Transverse colon (tissue), 4 donors: ENCODE measurements at regions not wholly inside any gene's neighbourhood (a gene's known extent, or its start where the extent isn't known, plus 50 kb on each side); places are given as distances from the start of the nearest gene placed in this dataset.
"Not testable (repeated sequence)": the region's sequence is repeated elsewhere in the genome, so short reads cannot be mapped to it uniquely, and the experiment has no call there.

ENCODE experiments used
- DNase-seq: peaks from one replicate; pipeline ENCODE4 v3.0.0-alpha.2; 2019
- H3K27ac ChIP-seq, 4 donors: fragments of 200-600 bp; sonication (generic); 2 replicates each; pipeline ENCODE4 v1.5.1; 2016 to 2018; ENCODE audit warnings: inconsistent platforms in 4 of 4
- H3K27me3 ChIP-seq: fragments of 200-600 bp; sonication (generic); 2 replicates; pipeline ENCODE4 v1.5.1; 2017; ENCODE audit warnings: inconsistent platforms
- H3K36me3 ChIP-seq, 4 donors: fragments of 200-600 bp; sonication (generic); 2 replicates each; pipeline ENCODE4 v1.5.1; 2017 to 2019; ENCODE audit warnings: inconsistent platforms in 4 of 4
- H3K4me1 ChIP-seq, 4 donors: fragments of 200-600 bp; sonication (generic); 2 replicates each; pipeline ENCODE4 v1.5.1; 2017 to 2020; ENCODE audit warnings: inconsistent platforms in 4 of 4
- H3K4me3 ChIP-seq, 4 donors: fragments of 200-600 bp; sonication (generic); 1 replicate in 1 of 4; 2 replicates in 3 of 4; pipeline versions ENCODE4 v1.5.1 to v1.6.1; 2017 to 2019; ENCODE audit warnings: inconsistent platforms in 4 of 4
- H3K9me3 ChIP-seq, 2 donors: fragments of 200-600 bp; sonication (generic); 2 replicates each; pipeline ENCODE4 v1.5.1; 2017 to 2019; ENCODE audit warnings: inconsistent platforms in 2 of 2
- EP300 ChIP-seq: sonication (generic); formaldehyde crosslinking; IDR thresholded peaks from one replicate; pipeline ENCODE4 v1.6.1; 2017; ENCODE audit warnings: antibody characterized with exemption, low read depth
- POLR2A ChIP-seq: fragments of 450-650 bp; IDR thresholded peaks from one replicate; pipeline ENCODE4 v1.6.1; 2016; ENCODE audit warnings: antibody characterized with exemption, mild to moderate bottlenecking, moderate library complexity
- POLR2AphosphoS5 ChIP-seq, 3 donors: sonication (generic); formaldehyde crosslinking; IDR thresholded peaks; one replicate each; pipeline ENCODE4 v1.6.1; 2016; ENCODE audit warnings: antibody characterized with exemption in 3 of 3
- WGBS, 2 donors: methylation state at CpG; one replicate each; pipeline ENCODE4 v1.1.5; 2018; ENCODE audit warnings: low coverage in 1 of 2; 5-methylcytosine and 5-hydroxymethylcytosine counted together
- in situ Hi-C, 4 donors: fragments of 200-750 bp; cut with MboI; loops; one replicate each; pipeline versions ENCODE4 v1.15.0 to v1.15.1; 2017; ENCODE audit warnings: low sequenced_read_pairs in 3 of 4, low pct_ligation_motif_present in 1 of 4, low pct_unique_long_range_greater_than_20kb in 1 of 4
- intact Hi-C: fragments of 100-400 bp; cut with DNase I; formaldehyde crosslinking; loops from one replicate; pipeline ENCODE4 v1.15.1; 2023; ENCODE audit warnings: low total_unique reads
- TF ChIP-seq, protein P1 (sequence below), 5 experiments: fragments of 200-600 bp in 3 of 5; fragments of 450-650 bp in 2 of 5; sonication (generic) in 3 of 5; IDR thresholded peaks; 1 replicate in 2 of 5; 2 replicates in 3 of 5; pipeline ENCODE4 v1.5.1; 2016 to 2017; ENCODE audit warnings: antibody characterized with exemption in 5 of 5, inconsistent platforms in 3 of 5, mild to moderate bottlenecking in 2 of 5, moderate library complexity in 1 of 5

DNA sequence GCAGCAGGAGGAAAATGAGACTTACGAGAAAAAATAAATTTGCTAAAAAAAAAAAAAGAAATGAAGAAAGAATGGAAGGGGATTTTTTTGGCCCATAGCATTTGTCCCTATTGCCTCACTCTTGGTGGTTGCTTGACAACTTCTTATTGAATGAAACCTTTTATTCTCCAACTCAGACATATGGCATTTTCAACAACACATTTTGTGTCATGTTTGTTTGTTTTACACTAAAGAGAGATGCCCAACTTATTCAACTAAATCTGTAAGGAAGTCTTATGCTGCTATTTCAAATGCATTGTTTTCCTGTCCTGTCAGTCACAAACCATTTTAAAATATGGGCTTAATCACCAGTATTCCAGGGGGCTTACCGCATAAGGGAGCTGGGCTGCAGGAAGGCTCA is 409.1 kb upstream of the TENM3 start:
- no peak for DNase-seq
- TF ChIP-seq POLR2AphosphoS5 (IDR thresholded peaks at IDR 0.05) = no peak
- TF ChIP-seq, protein P1, sequence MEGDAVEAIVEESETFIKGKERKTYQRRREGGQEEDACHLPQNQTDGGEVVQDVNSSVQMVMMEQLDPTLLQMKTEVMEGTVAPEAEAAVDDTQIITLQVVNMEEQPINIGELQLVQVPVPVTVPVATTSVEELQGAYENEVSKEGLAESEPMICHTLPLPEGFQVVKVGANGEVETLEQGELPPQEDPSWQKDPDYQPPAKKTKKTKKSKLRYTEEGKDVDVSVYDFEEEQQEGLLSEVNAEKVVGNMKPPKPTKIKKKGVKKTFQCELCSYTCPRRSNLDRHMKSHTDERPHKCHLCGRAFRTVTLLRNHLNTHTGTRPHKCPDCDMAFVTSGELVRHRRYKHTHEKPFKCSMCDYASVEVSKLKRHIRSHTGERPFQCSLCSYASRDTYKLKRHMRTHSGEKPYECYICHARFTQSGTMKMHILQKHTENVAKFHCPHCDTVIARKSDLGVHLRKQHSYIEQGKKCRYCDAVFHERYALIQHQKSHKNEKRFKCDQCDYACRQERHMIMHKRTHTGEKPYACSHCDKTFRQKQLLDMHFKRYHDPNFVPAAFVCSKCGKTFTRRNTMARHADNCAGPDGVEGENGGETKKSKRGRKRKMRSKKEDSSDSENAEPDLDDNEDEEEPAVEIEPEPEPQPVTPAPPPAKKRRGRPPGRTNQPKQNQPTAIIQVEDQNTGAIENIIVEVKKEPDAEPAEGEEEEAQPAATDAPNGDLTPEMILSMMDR (IDR thresholded peaks at IDR 0.05) = no peak
- TF ChIP-seq POLR2A = no peak
- TF ChIP-seq EP300 = no peak

GRCh38 chr4:181835348-181835747 is 407.9 kb upstream of the TENM3 start:
- no peak overlapping the region for H3K4me3 ChIP-seq
- TF ChIP-seq, protein P1 (IDR thresholded peaks at IDR 0.05) = no peak
- TF ChIP-seq EP300 (no peak), POLR2A (no peak), POLR2AphosphoS5 (IDR thresholded peaks at IDR 0.05) (no peak)
- H3K36me3 ChIP-seq = no peaks in the 10 kb centered on the region
- no peak overlapping the region for H3K27ac ChIP-seq
- in situ Hi-C loops (no loop called here), intact Hi-C loops (no loop called here)
- H3K27me3 ChIP-seq = no peaks in the 10 kb centered on the region
- DNase-seq = no peak
- WGBS, 2 donors = 75 to 86% methylated on average over 5 of the region's 5 CpGs
- H3K9me3 ChIP-seq = peaks cover 0 to 4% of the 10 kb centered on the region in 2 donors
- H3K4me1 ChIP-seq = no peaks in the 10 kb centered on the region

More for the DNA sequence above, 409.1 kb upstream of the TENM3 start:
- no peaks in the 10 kb centered on the region for H3K9me3 ChIP-seq
- H3K36me3 ChIP-seq = no peaks in the 10 kb centered on the region
- H3K4me1 ChIP-seq = no peaks in the 10 kb centered on the region
- intact Hi-C loops = no loop called here
- in situ Hi-C loops = no loop called here
- 80 to 82% methylated on average over 1 to 2 of the region's 2 CpGs for WGBS, 2 donors
- no peak overlapping the region for H3K27ac ChIP-seq
- no peak overlapping the region for H3K4me3 ChIP-seq
- no peaks in the 10 kb centered on the region for H3K27me3 ChIP-seq

DNA sequence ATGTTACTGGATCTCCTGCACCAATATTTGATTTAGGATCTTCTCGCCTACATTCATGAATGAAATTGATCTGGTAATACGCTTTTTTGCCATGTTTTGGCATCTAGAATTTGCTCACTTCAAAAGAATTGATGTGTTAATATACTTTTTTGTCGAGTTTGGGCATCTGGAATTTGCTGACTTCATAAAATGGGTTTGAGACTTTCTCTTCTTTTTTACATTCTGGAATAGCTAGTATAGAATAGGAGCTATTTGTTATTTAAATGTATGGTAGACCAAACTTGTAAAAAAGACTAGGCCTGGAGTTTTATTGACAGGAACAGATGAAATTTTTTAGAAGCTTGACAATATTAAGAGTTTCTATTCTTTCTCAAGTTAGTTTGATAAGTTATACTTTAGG is 404.9 kb upstream of the TENM3 start:
- no peak overlapping the region for H3K4me3 ChIP-seq
- in situ Hi-C loops = no loop called here
- no peaks in the 10 kb centered on the region for H3K36me3 ChIP-seq
- TF ChIP-seq, protein P1 (IDR thresholded peaks at IDR 0.05) = no peak
- TF ChIP-seq POLR2AphosphoS5 (IDR thresholded peaks at IDR 0.05) = no peak
- no peak for TF ChIP-seq EP300
- no peak for TF ChIP-seq POLR2A
- intact Hi-C loops = no loop called here
- no peak overlapping the region for H3K27ac ChIP-seq
- H3K27me3 ChIP-seq = no peaks in the 10 kb centered on the region
- DNase-seq = no peak
- no peaks in the 10 kb centered on the region for H3K4me1 ChIP-seq
- 84 to 86% methylated on average over 3 of the region's 3 CpGs for WGBS, 2 donors
- peaks cover 0 to 4% of the 10 kb centered on the region in 2 donors for H3K9me3 ChIP-seq

DNA sequence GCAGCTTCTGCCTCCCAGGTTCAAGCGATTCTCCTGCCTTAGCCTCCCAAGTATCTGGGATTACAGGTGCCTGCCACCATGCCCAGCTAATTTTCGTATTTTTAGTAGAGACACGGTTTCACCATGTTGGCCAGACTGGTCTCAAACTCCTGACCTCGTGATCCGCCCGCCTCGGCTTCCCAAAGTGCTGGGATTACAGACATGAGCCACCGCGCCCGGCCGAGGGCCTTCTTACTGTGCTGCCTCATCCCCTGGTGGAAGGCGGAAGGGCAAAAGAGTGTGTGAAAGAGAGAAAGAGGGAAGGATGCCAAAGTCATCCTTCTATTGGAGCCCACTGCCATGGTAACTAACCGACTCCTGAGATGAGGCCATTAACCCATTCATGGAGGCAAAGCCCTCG is 399.4 kb upstream of the TENM3 start:
- DNase-seq, H3K27me3 ChIP-seq, in situ Hi-C loops, H3K4me3 ChIP-seq, H3K36me3 ChIP-seq, H3K27ac ChIP-seq, H3K4me1 ChIP-seq, intact Hi-C loops, H3K9me3 ChIP-seq: not testable (repeated sequence)
- WGBS, 2 donors = 60 to 92% methylated on average over 1 to 14 of the region's 14 CpGs

- H3K9me3 ChIP-seq = no peaks in the 10 kb centered on the region
- in situ Hi-C loops = no loop called here
- H3K27me3 ChIP-seq = no peaks in the 10 kb centered on the region
- no peaks in the 10 kb centered on the region for H3K4me1 ChIP-seq
- TF ChIP-seq, protein P1 (IDR thresholded peaks at IDR 0.05) = no peak
- TF ChIP-seq POLR2A (no peak), POLR2AphosphoS5 (IDR thresholded peaks at IDR 0.05) (no peak), EP300 (no peak)
- 77 to 93% methylated on average over 3 of the region's 3 CpGs for WGBS, 2 donors
- intact Hi-C loops = no loop called here
- H3K4me3 ChIP-seq = no peak overlapping the region
- H3K36me3 ChIP-seq = no peaks in the 10 kb centered on the region
- DNase-seq = no peak
- H3K27ac ChIP-seq = no peak overlapping the region
These were observed 397.6 kb upstream of the TENM3 start for GRCh38 chr4:181845617-181846016.
